NT2/D1 (cell line): ENCODE measurements at regions not wholly inside any gene's neighbourhood (a gene's known extent, or its start where the extent isn't known, plus 50 kb on each side); places are given as distances from the start of the nearest gene placed in this dataset.

Experiments
- DNase-seq: peaks from one replicate; pipeline ENCODE4 v3.0.0-alpha.2; 2011; ENCODE audit warnings: low read depth, low spot score
- H3K27me3 ChIP-seq: 2 replicates; pipeline ENCODE4 v1.6.0; 2011; ENCODE audit warnings: mild to moderate bottlenecking; ENCODE audit not compliant: insufficient read length, insufficient read depth
- H3K36me3 ChIP-seq: 2 replicates; pipeline ENCODE4 v1.6.1; 2011; ENCODE audit warnings: mild to moderate bottlenecking, low read length, mixed read lengths; ENCODE audit not compliant: insufficient read depth, insufficient read length
- H3K4me1 ChIP-seq: 2 replicates; pipeline ENCODE4 v1.5.1; 2011; ENCODE audit not compliant: insufficient read depth, insufficient read length
- H3K4me3 ChIP-seq: 2 replicates; pipeline ENCODE4 v1.5.1; 2011; ENCODE audit warnings: low read depth; ENCODE audit not compliant: insufficient read length
- H3K9ac ChIP-seq: 2 replicates; pipeline ENCODE4 v1.6.0; 2011; ENCODE audit warnings: low read depth; ENCODE audit not compliant: insufficient read length
- H3K9me3 ChIP-seq: 2 replicates; pipeline ENCODE4 v1.5.1; 2011; ENCODE audit warnings: mild to moderate bottlenecking, low read length; ENCODE audit not compliant: insufficient read depth
- SUZ12 ChIP-seq: IDR thresholded peaks from 2 replicates; pipeline ENCODE4 v1.6.1; 2011; ENCODE audit not compliant: insufficient read length, insufficient read depth; ENCODE audit errors: extremely low read depth
- YY1 ChIP-seq: IDR thresholded peaks from 2 replicates; pipeline ENCODE4 v1.6.1; 2011; ENCODE audit not compliant: insufficient read length, insufficient read depth
- ZNF274 ChIP-seq: IDR thresholded peaks from 2 replicates; pipeline ENCODE4 v1.6.1; 2011; ENCODE audit warnings: mild to moderate bottlenecking, low read depth, low read length

- H3K36me3 ChIP-seq: no peaks in the 10 kb centered on the region
- H3K9me3 ChIP-seq: no peaks in the 10 kb centered on the region
- peaks cover 6% of the 10 kb centered on the region for H3K27me3 ChIP-seq
- no peak overlapping the region for H3K9ac ChIP-seq
- no peak overlapping the region for H3K4me3 ChIP-seq
- no peak for DNase-seq
- H3K4me1 ChIP-seq: no peaks in the 10 kb centered on the region
- TF ChIP-seq SUZ12: no peak
- no peak for TF ChIP-seq YY1
- no peak for TF ChIP-seq ZNF274
Measured at GRCh38 chr4:82050796-82051195, 323.0 kb downstream of the HNRNPD start.

- Histone ChIP-seq H3K36me3 (no peaks in the 10 kb centered on the region), H3K4me3 (no peak overlapping the region), H3K27me3 (peaks cover 15% of the 10 kb centered on the region), H3K9ac (no peak overlapping the region), H3K9me3 (no peaks in the 10 kb centered on the region), H3K4me1 (no peaks in the 10 kb centered on the region)
- DNase-seq: no peak
- TF ChIP-seq SUZ12 (no peak), ZNF274 (no peak), YY1 (no peak)
Measured at GRCh38 chr4:82049294-82049693, 324.5 kb downstream of the HNRNPD start.

- Histone ChIP-seq H3K4me1 (no peaks in the 10 kb centered on the region), H3K4me3 (no peak overlapping the region), H3K9me3 (no peaks in the 10 kb centered on the region), H3K36me3 (no peaks in the 10 kb centered on the region), H3K9ac (no peak overlapping the region), H3K27me3 (peaks cover 21% of the 10 kb centered on the region)
- DNase-seq: no peak
- TF ChIP-seq SUZ12 (no peak), ZNF274 (no peak), YY1 (no peak)
Measured at GRCh38 chr4:82047731-82048130, 326.1 kb downstream of the HNRNPD start.

- Histone ChIP-seq H3K36me3 (no peaks in the 10 kb centered on the region), H3K9me3 (no peaks in the 10 kb centered on the region), H3K4me3 (no peak overlapping the region), H3K4me1 (no peaks in the 10 kb centered on the region), H3K9ac (no peak overlapping the region), H3K27me3 (peaks cover 30% of the 10 kb centered on the region)
- no peak for DNase-seq
- TF ChIP-seq YY1 (no peak), SUZ12 (no peak), ZNF274 (no peak)
Measured at GRCh38 chr4:82046796-82047195, 327.0 kb downstream of the HNRNPD start.

- Histone ChIP-seq H3K27me3 (peaks cover 37% of the 10 kb centered on the region), H3K9ac (no peak overlapping the region), H3K36me3 (no peaks in the 10 kb centered on the region), H3K9me3 (no peaks in the 10 kb centered on the region), H3K4me3 (peak overlapping the region; percentile 70), H3K4me1 (no peaks in the 10 kb centered on the region)
- no peak for DNase-seq
- TF ChIP-seq ZNF274: no peak
- no peak for TF ChIP-seq YY1
- no peak for TF ChIP-seq SUZ12
Measured at GRCh38 chr4:82045267-82045666, 328.5 kb downstream of the HNRNPD start.

- peak overlapping the region; percentile 70 for H3K4me3 ChIP-seq
- H3K27me3 ChIP-seq: peaks cover 37% of the 10 kb centered on the region
- TF ChIP-seq ZNF274 (no peak), SUZ12 (no peak), YY1 (no peak)
- H3K4me1 ChIP-seq: no peaks in the 10 kb centered on the region
- H3K36me3 ChIP-seq: no peaks in the 10 kb centered on the region
- H3K9me3 ChIP-seq: no peaks in the 10 kb centered on the region
- H3K9ac ChIP-seq: peak overlapping the region; percentile 77
- peak; percentile 58 for DNase-seq
Measured at GRCh38 chr4:82044141-82044993, 329.4 kb downstream of the HNRNPD start.

- no peak for TF ChIP-seq SUZ12
- no peak for TF ChIP-seq YY1
- peaks cover 37% of the 10 kb centered on the region for H3K27me3 ChIP-seq
- DNase-seq: no peak
- no peaks in the 10 kb centered on the region for H3K9me3 ChIP-seq
- peak overlapping the region; percentile 74 for H3K9ac ChIP-seq
- H3K36me3 ChIP-seq: no peaks in the 10 kb centered on the region
- peak overlapping the region; percentile 70 for H3K4me3 ChIP-seq
- H3K4me1 ChIP-seq: no peaks in the 10 kb centered on the region
Measured at GRCh38 chr4:82043809-82044137, 330.0 kb downstream of the HNRNPD start.
